ENCODE measurements at regions not wholly inside any gene's neighbourhood (a gene's known extent, or its start where the extent isn't known, plus 50 kb on each side); places are given as distances from the start of the nearest gene placed in this dataset.

- Histone ChIP-seq H3K9me3 (ENCODE audit: severe bottlenecking) (no peaks in the 10 kb centered on the region), H3K27me3 (ENCODE audit: insufficient read depth, low read depth, severe bottlenecking) (no peaks in the 10 kb centered on the region), H3K27ac (no peak overlapping the region), H3K4me3 (ENCODE audit: low read depth, low read length) (no peak overlapping the region), H3K36me3 (no peaks in the 10 kb centered on the region)
- peak; percentile 70 for TF ChIP-seq CTCF (IDR thresholded peaks at IDR 0.05; ENCODE audit: low read depth, low read length)
- peak; percentile 64 for DNase-seq
These were observed 439.4 kb upstream of the KLF12 start for GRCh38 chr13:74573654-74574053.

GRCh38 chr13:74571811-74572210 lies 437.6 kb upstream of the KLF12 start:
- Histone ChIP-seq H3K36me3 (no peaks in the 10 kb centered on the region), H3K27me3 (ENCODE audit: insufficient read depth, low read depth, severe bottlenecking) (no peaks in the 10 kb centered on the region), H3K9me3 (ENCODE audit: severe bottlenecking) (no peaks in the 10 kb centered on the region), H3K27ac (peak overlapping the region; percentile 52), H3K4me3 (ENCODE audit: low read depth, low read length) (no peak overlapping the region)
- TF ChIP-seq CTCF (IDR thresholded peaks at IDR 0.05; ENCODE audit: low read depth, low read length), result no peak
- DNase-seq, result no peak

- Histone ChIP-seq H3K4me3 (ENCODE audit: low read depth, low read length) (no peak overlapping the region), H3K27me3 (ENCODE audit: insufficient read depth, low read depth, severe bottlenecking) (no peaks in the 10 kb centered on the region), H3K27ac (no peak overlapping the region), H3K36me3 (no peaks in the 10 kb centered on the region), H3K9me3 (ENCODE audit: severe bottlenecking) (no peaks in the 10 kb centered on the region)
- TF ChIP-seq CTCF (IDR thresholded peaks at IDR 0.05; ENCODE audit: low read depth, low read length), result no peak
- no peak for DNase-seq
These were observed 436.6 kb upstream of the KLF12 start for GRCh38 chr13:74570834-74571233.

GRCh38 chr13:74570046-74570445 lies 435.8 kb upstream of the KLF12 start:
- Histone ChIP-seq H3K27ac (no peak overlapping the region; the same call in 1 of the 2 replicates), H3K4me3 (ENCODE audit: low read depth, low read length) (no peak overlapping the region), H3K27me3 (ENCODE audit: insufficient read depth, low read depth, severe bottlenecking) (no peaks in the 10 kb centered on the region), H3K36me3 (no peaks in the 10 kb centered on the region), H3K9me3 (ENCODE audit: severe bottlenecking) (no peaks in the 10 kb centered on the region)
- no peak for DNase-seq
- TF ChIP-seq CTCF (IDR thresholded peaks at IDR 0.05; ENCODE audit: low read depth, low read length), result no peak

GRCh38 chr13:74569251-74569650 lies 435.0 kb upstream of the KLF12 start:
- Histone ChIP-seq H3K36me3 (no peaks in the 10 kb centered on the region), H3K27ac (no peak overlapping the region; the same call in 1 of the 2 replicates), H3K4me3 (ENCODE audit: low read depth, low read length) (no peak overlapping the region), H3K27me3 (ENCODE audit: insufficient read depth, low read depth, severe bottlenecking) (no peaks in the 10 kb centered on the region), H3K9me3 (ENCODE audit: severe bottlenecking) (no peaks in the 10 kb centered on the region)
- no peak for TF ChIP-seq CTCF (IDR thresholded peaks at IDR 0.05; ENCODE audit: low read depth, low read length)
- DNase-seq, result no peak

GRCh38 chr13:74567485-74567884 lies 433.3 kb upstream of the KLF12 start:
- H3K36me3 ChIP-seq, result no peaks in the 10 kb centered on the region
- H3K27ac ChIP-seq, result no peak overlapping the region
- no peak overlapping the region for H3K4me3 ChIP-seq (ENCODE audit: low read depth, low read length)
- H3K9me3 ChIP-seq (ENCODE audit: severe bottlenecking), result no peaks in the 10 kb centered on the region
- no peak for TF ChIP-seq CTCF (IDR thresholded peaks at IDR 0.05; ENCODE audit: low read depth, low read length)
- DNase-seq, result no peak
- H3K27me3 ChIP-seq (ENCODE audit: insufficient read depth, low read depth, severe bottlenecking), result no peaks in the 10 kb centered on the region

Data from WERI-Rb-1 (cell line).